ENCODE measurements at regions not wholly inside any gene's neighbourhood (a gene's known extent, or its start where the extent isn't known, plus 50 kb on each side); places are given as distances from the start of the nearest gene placed in this dataset.

DNA sequence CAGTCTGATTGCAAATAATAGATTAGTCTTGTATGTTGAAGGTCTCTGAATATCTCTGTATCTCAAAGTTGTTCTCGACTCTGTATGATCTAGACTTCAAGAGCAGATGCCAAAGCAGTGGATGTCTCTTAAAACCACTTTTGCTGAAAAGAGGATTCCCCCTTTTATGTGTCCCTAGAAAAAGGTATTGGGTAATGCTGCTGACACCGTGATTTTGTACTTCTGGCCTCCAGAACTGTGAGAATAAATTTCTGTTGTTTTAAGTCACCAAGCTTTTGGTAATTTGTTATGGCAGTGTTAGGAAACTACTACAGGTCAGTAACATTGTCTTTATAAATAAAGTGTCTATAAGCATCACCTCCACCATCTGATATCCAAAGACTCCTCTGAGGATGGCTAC lies 85.3 kb upstream of the PIK3R1 start:
- TF ChIP-seq SRF (IDR thresholded peaks at IDR 0.05; ENCODE audit: low read depth) (no peak), POLR2A (IDR thresholded peaks at IDR 0.05; ENCODE audit: borderline replicate concordance, extremely low read depth, insufficient read depth, insufficient read length) (no peak), CEBPB (IDR thresholded peaks at IDR 0.05; ENCODE audit: low read depth) (no peak), SP1 (IDR thresholded peaks at IDR 0.05; ENCODE audit: low read depth) (no peak), ELF1 (IDR thresholded peaks at IDR 0.05; ENCODE audit: borderline replicate concordance, low read depth) (no peak)
- TF ChIP-seq, protein P1, sequence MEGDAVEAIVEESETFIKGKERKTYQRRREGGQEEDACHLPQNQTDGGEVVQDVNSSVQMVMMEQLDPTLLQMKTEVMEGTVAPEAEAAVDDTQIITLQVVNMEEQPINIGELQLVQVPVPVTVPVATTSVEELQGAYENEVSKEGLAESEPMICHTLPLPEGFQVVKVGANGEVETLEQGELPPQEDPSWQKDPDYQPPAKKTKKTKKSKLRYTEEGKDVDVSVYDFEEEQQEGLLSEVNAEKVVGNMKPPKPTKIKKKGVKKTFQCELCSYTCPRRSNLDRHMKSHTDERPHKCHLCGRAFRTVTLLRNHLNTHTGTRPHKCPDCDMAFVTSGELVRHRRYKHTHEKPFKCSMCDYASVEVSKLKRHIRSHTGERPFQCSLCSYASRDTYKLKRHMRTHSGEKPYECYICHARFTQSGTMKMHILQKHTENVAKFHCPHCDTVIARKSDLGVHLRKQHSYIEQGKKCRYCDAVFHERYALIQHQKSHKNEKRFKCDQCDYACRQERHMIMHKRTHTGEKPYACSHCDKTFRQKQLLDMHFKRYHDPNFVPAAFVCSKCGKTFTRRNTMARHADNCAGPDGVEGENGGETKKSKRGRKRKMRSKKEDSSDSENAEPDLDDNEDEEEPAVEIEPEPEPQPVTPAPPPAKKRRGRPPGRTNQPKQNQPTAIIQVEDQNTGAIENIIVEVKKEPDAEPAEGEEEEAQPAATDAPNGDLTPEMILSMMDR (IDR thresholded peaks at IDR 0.05 in 2 of 3, conservative IDR thresholded peaks at IDR 0.05 in 1 of 3; ENCODE audit: borderline replicate concordance in 1 of 3, insufficient read depth in 1 of 3, low read depth in 2 of 3, low read length in 2 of 3): no peak
- TF ChIP-seq, protein P2, sequence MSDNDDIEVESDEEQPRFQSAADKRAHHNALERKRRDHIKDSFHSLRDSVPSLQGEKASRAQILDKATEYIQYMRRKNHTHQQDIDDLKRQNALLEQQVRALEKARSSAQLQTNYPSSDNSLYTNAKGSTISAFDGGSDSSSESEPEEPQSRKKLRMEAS (IDR thresholded peaks at IDR 0.05): no peak
